ENCODE measurements at regions not wholly inside any gene's neighbourhood (a gene's known extent, or its start where the extent isn't known, plus 50 kb on each side); places are given as distances from the start of the nearest gene placed in this dataset.

DNA sequence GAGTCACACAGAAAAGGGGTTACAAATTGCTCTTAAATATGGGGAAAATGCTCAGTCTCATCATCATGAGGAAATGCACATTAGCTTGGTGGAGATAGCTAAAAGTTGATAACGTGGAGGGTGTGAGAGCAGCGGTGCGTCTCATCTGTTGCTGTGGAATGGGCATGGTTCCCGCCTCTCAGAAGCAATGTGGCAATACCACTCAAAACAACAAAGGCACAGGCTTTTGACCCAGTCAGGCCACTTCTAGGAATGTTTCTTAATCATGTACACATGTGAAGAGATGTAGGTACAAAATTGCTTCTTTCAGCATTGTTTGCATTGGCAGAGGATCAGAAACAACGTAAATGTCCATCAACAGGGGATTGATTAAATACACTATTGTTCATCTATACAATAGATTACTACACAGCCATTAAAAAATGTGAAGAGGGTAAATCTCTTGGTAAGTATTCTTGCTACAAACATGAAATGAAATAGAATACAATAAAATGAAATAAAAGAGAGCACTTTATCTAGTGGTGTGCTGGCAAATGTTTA, 212.6 kb upstream of the MSX2 start:
- Histone ChIP-seq H3K9me2 (replicated peaks; ENCODE audit: low read depth, low read length) (no peaks in the 10 kb centered on the region), H3K4me3 (ENCODE audit: low read length, poor library complexity, severe bottlenecking) (no peak overlapping the region), H3K27me3 (ENCODE audit: insufficient read depth, low read length, poor library complexity, severe bottlenecking) (no peaks in the 10 kb centered on the region), H3K9ac (ENCODE audit: low read depth, low read length, poor library complexity, severe bottlenecking) (no peak overlapping the region), H3K4me2 (ENCODE audit: low read depth, low read length, poor library complexity, severe bottlenecking) (no peak overlapping the region), H3K9me3 (ENCODE audit: insufficient read depth, low read depth, low read length) (no peaks in the 10 kb centered on the region), H2AFZ (ENCODE audit: low read length) (no peak overlapping the region), H3K4me1 (ENCODE audit: insufficient read depth, low read length, poor library complexity, severe bottlenecking) (no peaks in the 10 kb centered on the region), H3K36me3 (ENCODE audit: insufficient read depth, low read length) (no peaks in the 10 kb centered on the region), H3K79me2 (ENCODE audit: insufficient read depth, low read length) (no peaks in the 10 kb centered on the region), H4K20me1 (ENCODE audit: insufficient read depth, low read length, poor library complexity, severe bottlenecking) (no peaks in the 10 kb centered on the region), H3F3A (ENCODE audit: low read depth) (no peaks in the 10 kb centered on the region)
- no peak for TF ChIP-seq EZH2phosphoT487 (IDR thresholded peaks at IDR 0.05; ENCODE audit: borderline replicate concordance)
- TF ChIP-seq, protein P1, sequence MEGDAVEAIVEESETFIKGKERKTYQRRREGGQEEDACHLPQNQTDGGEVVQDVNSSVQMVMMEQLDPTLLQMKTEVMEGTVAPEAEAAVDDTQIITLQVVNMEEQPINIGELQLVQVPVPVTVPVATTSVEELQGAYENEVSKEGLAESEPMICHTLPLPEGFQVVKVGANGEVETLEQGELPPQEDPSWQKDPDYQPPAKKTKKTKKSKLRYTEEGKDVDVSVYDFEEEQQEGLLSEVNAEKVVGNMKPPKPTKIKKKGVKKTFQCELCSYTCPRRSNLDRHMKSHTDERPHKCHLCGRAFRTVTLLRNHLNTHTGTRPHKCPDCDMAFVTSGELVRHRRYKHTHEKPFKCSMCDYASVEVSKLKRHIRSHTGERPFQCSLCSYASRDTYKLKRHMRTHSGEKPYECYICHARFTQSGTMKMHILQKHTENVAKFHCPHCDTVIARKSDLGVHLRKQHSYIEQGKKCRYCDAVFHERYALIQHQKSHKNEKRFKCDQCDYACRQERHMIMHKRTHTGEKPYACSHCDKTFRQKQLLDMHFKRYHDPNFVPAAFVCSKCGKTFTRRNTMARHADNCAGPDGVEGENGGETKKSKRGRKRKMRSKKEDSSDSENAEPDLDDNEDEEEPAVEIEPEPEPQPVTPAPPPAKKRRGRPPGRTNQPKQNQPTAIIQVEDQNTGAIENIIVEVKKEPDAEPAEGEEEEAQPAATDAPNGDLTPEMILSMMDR (conservative IDR thresholded peaks at IDR 0.05; ENCODE audit: low read length) = no peak

DNA sequence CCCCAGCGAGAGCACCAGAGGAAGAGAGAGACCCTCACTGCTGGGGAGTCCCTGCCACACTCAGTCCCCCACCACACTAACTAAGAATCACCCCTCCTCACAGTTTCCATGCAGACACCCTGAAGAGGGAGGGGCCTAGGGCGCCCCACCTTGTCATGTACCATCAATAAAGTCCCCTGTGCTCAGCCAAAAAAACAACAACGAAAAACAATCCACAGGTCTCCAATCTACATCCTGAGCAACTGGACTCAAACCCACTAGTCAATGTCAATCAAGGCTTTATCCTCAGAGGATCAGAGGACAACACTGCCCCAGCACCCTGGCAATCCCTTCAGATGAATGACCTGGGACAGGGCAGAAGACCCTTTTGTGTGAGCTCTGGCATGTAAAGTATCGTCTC, 210.1 kb upstream of the MSX2 start:
- Histone ChIP-seq H3F3A (ENCODE audit: low read depth) (no peaks in the 10 kb centered on the region), H3K9ac (ENCODE audit: low read depth, low read length, poor library complexity, severe bottlenecking) (no peak overlapping the region), H3K36me3 (ENCODE audit: insufficient read depth, low read length) (no peaks in the 10 kb centered on the region), H3K9me2 (replicated peaks; ENCODE audit: low read depth, low read length) (no peaks in the 10 kb centered on the region), H3K4me2 (ENCODE audit: low read depth, low read length, poor library complexity, severe bottlenecking) (no peak overlapping the region), H3K4me3 (ENCODE audit: low read length, poor library complexity, severe bottlenecking) (no peak overlapping the region), H2AFZ (ENCODE audit: low read length) (no peak overlapping the region), H3K4me1 (ENCODE audit: insufficient read depth, low read length, poor library complexity, severe bottlenecking) (no peaks in the 10 kb centered on the region), H3K9me3 (ENCODE audit: insufficient read depth, low read depth, low read length) (no peaks in the 10 kb centered on the region), H4K20me1 (ENCODE audit: insufficient read depth, low read length, poor library complexity, severe bottlenecking) (no peaks in the 10 kb centered on the region), H3K27me3 (ENCODE audit: insufficient read depth, low read length, poor library complexity, severe bottlenecking) (no peaks in the 10 kb centered on the region), H3K79me2 (ENCODE audit: insufficient read depth, low read length) (no peaks in the 10 kb centered on the region)
- TF ChIP-seq EZH2phosphoT487 (IDR thresholded peaks at IDR 0.05; ENCODE audit: borderline replicate concordance) = no peak
- TF ChIP-seq, protein P1 (conservative IDR thresholded peaks at IDR 0.05; ENCODE audit: low read length) = no peak

DNA sequence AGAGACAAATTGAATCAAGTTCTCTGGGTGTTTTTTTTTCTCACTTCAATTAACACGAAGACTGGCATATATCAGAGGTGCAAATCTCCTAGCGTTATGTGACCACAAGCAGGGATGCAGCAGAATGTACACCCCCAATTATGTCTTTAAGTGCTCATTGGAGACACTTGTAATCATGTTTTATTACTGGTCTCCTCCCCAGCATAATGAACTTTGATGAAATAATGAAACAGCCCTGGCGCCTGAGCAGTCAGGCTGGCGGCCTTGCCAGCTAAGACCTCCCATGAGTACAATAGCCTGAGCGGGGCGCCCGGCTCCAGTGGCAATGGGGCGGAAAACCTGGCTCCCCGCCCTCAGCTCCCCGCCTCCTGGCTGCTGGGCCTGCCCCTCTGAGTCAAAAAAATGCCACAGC, 209.4 kb upstream of the MSX2 start:
- Histone ChIP-seq H3F3A (ENCODE audit: low read depth) (no peaks in the 10 kb centered on the region), H3K4me3 (ENCODE audit: low read length, poor library complexity, severe bottlenecking) (no peak overlapping the region), H3K9ac (ENCODE audit: low read depth, low read length, poor library complexity, severe bottlenecking) (no peak overlapping the region), H3K79me2 (ENCODE audit: insufficient read depth, low read length) (no peaks in the 10 kb centered on the region), H3K4me1 (ENCODE audit: insufficient read depth, low read length, poor library complexity, severe bottlenecking) (no peaks in the 10 kb centered on the region), H3K9me2 (replicated peaks; ENCODE audit: low read depth, low read length) (no peaks in the 10 kb centered on the region), H2AFZ (ENCODE audit: low read length) (no peak overlapping the region), H3K36me3 (ENCODE audit: insufficient read depth, low read length) (no peaks in the 10 kb centered on the region), H4K20me1 (ENCODE audit: insufficient read depth, low read length, poor library complexity, severe bottlenecking) (no peaks in the 10 kb centered on the region), H3K9me3 (ENCODE audit: insufficient read depth, low read depth, low read length) (no peaks in the 10 kb centered on the region), H3K27me3 (ENCODE audit: insufficient read depth, low read length, poor library complexity, severe bottlenecking) (no peaks in the 10 kb centered on the region), H3K4me2 (ENCODE audit: low read depth, low read length, poor library complexity, severe bottlenecking) (no peak overlapping the region)
- no peak for TF ChIP-seq EZH2phosphoT487 (IDR thresholded peaks at IDR 0.05; ENCODE audit: borderline replicate concordance)
- TF ChIP-seq, protein P1 (conservative IDR thresholded peaks at IDR 0.05; ENCODE audit: low read length) = no peak

Data from Loucy (cell line).